Activated naive CD4-positive, alpha-beta T cell treated with anti-CD3 and anti-CD28 coated beads for 36 hours (primary cell): ENCODE measurements at regions not wholly inside any gene's neighbourhood (a gene's known extent, or its start where the extent isn't known, plus 50 kb on each side); places are given as distances from the start of the nearest gene placed in this dataset.

Experiments
- CTCF ChIA-PET: fragments of 350-600 bp; sonication (Branson Sonifier 250); formaldehyde crosslinking; loops from one replicate; lab custom pipeline; 2021; ENCODE audit warnings: antibody characterized with exemption; lab: Charles Lee
- DNase-seq: peaks from one replicate; pipeline ENCODE4 v3.0.0-alpha.2; 2020
- H3K27ac Mint-ChIP-seq: one replicate; pipeline ENCODE4 v1.8.0; 2021; ENCODE audit warnings: mild to moderate bottlenecking, mixed read lengths
- H3K27me3 Mint-ChIP-seq: one replicate; pipeline ENCODE4 v1.8.0; 2021; ENCODE audit warnings: low read depth, mixed read lengths
- H3K36me3 Mint-ChIP-seq: one replicate; pipeline ENCODE4 v1.8.0; 2021; ENCODE audit warnings: low read depth, mixed read lengths
- H3K4me1 Mint-ChIP-seq: one replicate; pipeline ENCODE4 v1.8.0; 2021; ENCODE audit warnings: low read depth, mixed read lengths
- H3K4me3 Mint-ChIP-seq: one replicate; pipeline ENCODE4 v1.8.0; 2021; ENCODE audit warnings: mild to moderate bottlenecking, moderate library complexity, mixed read lengths
- H3K9me3 Mint-ChIP-seq: one replicate; pipeline ENCODE4 v1.8.0; 2021; ENCODE audit warnings: mixed read lengths
- intact Hi-C: fragments of 100-400 bp; cut with micrococcal nuclease; formaldehyde crosslinking; loops from one replicate; pipeline ENCODE4 v1.15.1; 2023

DNA sequence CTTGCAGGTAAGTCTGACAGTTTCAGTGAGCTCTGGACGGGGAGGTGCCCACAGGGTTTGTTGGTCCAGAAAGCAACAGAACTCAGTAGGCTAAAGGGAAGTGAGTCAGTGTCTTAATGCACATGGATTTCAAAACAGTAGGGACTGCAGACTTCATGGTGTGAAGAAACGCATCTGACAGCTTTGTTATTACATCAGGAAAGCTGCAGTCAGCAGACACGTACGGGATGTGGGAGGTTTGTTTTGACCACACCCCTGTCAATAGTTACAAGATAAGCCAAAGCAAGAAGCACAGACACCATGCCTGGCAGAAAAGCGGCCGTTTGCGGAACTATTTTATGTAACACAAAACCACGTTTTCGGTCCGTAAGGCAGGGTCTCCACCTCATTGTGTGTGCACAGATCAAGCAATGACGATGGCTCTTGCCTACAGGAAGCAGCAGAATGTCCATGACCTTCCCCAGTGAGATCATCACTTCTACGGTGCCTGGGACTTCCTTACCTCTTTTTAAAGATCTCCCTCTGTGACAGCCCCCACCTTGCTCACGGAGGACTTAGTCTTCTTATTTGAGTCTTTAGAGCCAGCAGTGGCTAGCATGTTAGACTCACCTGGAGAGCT, 58.2 kb upstream of the FTH1 start:
- Mint-ChIP-seq H3K9me3 (peaks cover 10% of the 10 kb centered on the region), H3K27ac (peak overlapping the region; percentile 89), H3K4me3 (peak overlapping the region; percentile 55), H3K36me3 (peaks cover 3% of the 10 kb centered on the region), H3K27me3 (no peaks in the 10 kb centered on the region), H3K4me1 (peaks cover 17% of the 10 kb centered on the region)
- CTCF ChIA-PET, result interaction anchor here (0.7 to 1.4 kb wide), 3 partner anchors 56 to 128 kb away, joined by 3 to 9 read pairs (median 4); no protein-coding TSS in a partner anchor
- DNase-seq, result peak; percentile 86
- intact Hi-C loops, result loop anchor here (1.0 to 5.0 kb wide), 4 partner anchors 53 to 233 kb away; partner anchors contain the start of genes FEN1 and TMEM258

- Mint-ChIP-seq H3K4me1 (peaks cover 17% of the 10 kb centered on the region), H3K9me3 (peaks cover 14% of the 10 kb centered on the region), H3K27ac (peak overlapping the region; percentile 89), H3K27me3 (no peaks in the 10 kb centered on the region), H3K36me3 (peaks cover 3% of the 10 kb centered on the region), H3K4me3 (peak overlapping the region; percentile 55)
- intact Hi-C loops, result loop anchor here (1.0 to 5.0 kb wide), 4 partner anchors 53 to 232 kb away; partner anchors contain the start of genes FEN1 and TMEM258
- DNase-seq, result no peak
- CTCF ChIA-PET, result interaction anchor here (0.7 to 1.4 kb wide), 5 partner anchors 56 to 127 kb away, joined by 3 to 9 read pairs (median 3); no protein-coding TSS in a partner anchor
These were observed 57.6 kb upstream of the FTH1 start for GRCh38 chr11:62024936-62025486.

- Mint-ChIP-seq H3K36me3 (peaks cover 3% of the 10 kb centered on the region), H3K27me3 (no peaks in the 10 kb centered on the region), H3K4me3 (no peak overlapping the region), H3K4me1 (peaks cover 17% of the 10 kb centered on the region), H3K9me3 (peaks cover 14% of the 10 kb centered on the region), H3K27ac (no peak overlapping the region)
- DNase-seq, result no peak
- CTCF ChIA-PET, result interaction anchor here (0.7 kb wide), 1 partner anchor 562 kb away, joined by 3 read pairs; no protein-coding TSS in a partner anchor
- intact Hi-C loops, result no loop called here
These were observed 54.8 kb upstream of the FTH1 start for GRCh38 chr11:62022211-62022610.

DNA sequence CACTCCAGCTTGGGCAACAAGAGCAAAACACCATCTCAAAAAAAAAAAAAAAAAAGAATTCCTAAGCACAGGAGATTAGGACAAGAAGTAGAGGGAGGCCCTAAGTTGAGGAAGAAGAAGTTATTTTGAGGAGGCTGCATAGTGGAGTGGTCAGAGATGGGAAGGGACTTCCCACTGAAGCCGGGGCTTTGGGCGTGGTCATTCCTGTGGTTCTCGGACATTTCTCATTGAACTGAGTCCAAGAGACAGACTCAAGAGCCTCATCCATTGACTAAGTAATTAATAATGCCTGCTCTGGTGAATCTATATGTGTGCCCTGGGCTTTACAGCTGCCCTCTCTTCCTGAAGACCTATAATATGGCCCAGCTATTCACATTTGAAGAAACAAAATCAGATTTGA, 53.2 kb upstream of the FTH1 start:
- Mint-ChIP-seq H3K4me1 (peaks cover 10% of the 10 kb centered on the region), H3K27ac (no peak overlapping the region), H3K36me3 (peaks cover 3% of the 10 kb centered on the region), H3K4me3 (no peak overlapping the region), H3K9me3 (peaks cover 12% of the 10 kb centered on the region), H3K27me3 (no peaks in the 10 kb centered on the region)
- DNase-seq, result no peak
- CTCF ChIA-PET, result interaction anchor here (0.7 to 1.0 kb wide), 2 partner anchors 12 to 61 kb away, joined by 3 to 5 read pairs; no protein-coding TSS in a partner anchor
- intact Hi-C loops, result no loop called here

- Mint-ChIP-seq H3K4me3 (no peak overlapping the region), H3K36me3 (peaks cover 3% of the 10 kb centered on the region), H3K27me3 (no peaks in the 10 kb centered on the region), H3K9me3 (peaks cover 12% of the 10 kb centered on the region), H3K27ac (no peak overlapping the region), H3K4me1 (no peaks in the 10 kb centered on the region)
- intact Hi-C loops, result no loop called here
- no peak for DNase-seq
- CTCF ChIA-PET, result no interaction called here
These were observed 51.7 kb upstream of the FTH1 start for GRCh38 chr11:62018981-62019664.

DNA sequence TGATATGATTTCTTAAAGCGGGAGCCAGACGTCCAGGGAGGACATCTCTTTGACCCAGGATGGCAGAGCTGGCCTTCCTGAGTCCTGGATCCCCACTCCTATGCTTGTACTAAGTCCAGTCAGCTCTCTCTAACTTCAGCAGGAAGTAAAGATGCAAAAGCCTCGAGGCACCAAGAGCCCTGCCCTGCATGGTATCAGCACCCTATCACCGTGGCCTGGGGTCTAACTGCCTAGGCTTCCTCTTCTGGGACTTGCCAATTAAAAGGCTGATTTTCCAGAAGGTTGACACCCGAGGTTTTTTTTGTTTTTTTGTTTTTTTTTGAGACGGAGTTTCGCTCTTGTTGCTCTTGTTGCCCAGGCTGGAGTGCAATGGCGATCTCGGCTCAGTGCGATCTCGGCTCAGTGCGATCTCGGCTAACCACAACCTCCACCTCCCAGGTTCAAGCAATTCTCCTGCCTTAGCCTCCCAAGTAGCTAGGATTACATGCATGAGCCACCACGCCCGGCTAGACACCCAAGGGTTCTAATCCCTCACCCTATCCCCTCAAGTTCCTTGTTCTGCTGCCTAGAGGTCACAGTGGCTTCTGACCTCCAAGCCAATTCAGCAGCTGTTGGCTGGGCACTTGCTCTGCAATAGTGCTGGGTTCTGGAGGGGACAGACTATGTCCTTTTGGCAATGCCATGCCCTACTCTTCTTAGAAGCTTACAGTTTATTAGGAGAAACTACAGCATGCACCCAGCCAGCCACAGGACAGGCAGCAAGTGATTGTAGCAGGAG, 50.6 kb upstream of the FTH1 start:
- Mint-ChIP-seq H3K4me3 (no peak overlapping the region), H3K27ac (no peak overlapping the region)
- CTCF ChIA-PET, result interaction anchor here (0.5 kb wide), 1 partner anchor 14 kb away, joined by 4 read pairs; no protein-coding TSS in a partner anchor

More for the DNA sequence above, 50.6 kb upstream of the FTH1 start:
- intact Hi-C loops, result no loop called here
- H3K9me3 Mint-ChIP-seq, result peaks cover 12% of the 10 kb centered on the region
- H3K36me3 Mint-ChIP-seq, result peaks cover 3% of the 10 kb centered on the region
- no peaks in the 10 kb centered on the region for H3K27me3 Mint-ChIP-seq
- no peak for DNase-seq
- H3K4me1 Mint-ChIP-seq, result no peaks in the 10 kb centered on the region
